ENCODE measurements at regions not wholly inside any gene's neighbourhood (a gene's known extent, or its start where the extent isn't known, plus 50 kb on each side); places are given as distances from the start of the nearest gene placed in this dataset.

GRCh38 chr4:151908734-151909497 lies 148.1 kb upstream of the GATB start:
- no peak for TF ChIP-seq CTCF (IDR thresholded peaks at IDR 0.05)
- TF ChIP-seq ZFX (IDR thresholded peaks at IDR 0.05; ENCODE audit: borderline replicate concordance): no peak
- H3K27ac ChIP-seq: peak overlapping the region; percentile 29; the same call in 1 of the 2 replicates

DNA sequence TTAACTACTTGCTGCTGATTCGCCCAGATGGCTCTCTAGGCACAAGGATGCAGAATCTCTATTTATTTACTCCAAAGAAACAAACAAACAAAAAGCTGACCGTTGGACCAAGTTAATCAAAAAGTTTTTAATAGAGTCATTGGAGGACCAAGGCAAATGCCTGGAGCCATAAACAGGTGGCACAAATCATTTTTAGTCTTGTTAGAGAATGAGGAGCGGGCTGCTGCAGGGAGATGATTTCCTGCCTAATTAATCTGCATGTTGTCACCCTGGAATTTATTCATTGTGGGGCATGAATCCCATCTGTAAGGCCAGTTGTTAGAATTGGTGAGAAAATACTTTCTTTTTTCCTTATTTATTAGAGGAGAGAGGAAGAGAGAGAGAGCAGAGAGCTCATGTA lies 147.4 kb upstream of the GATB start:
- H3K27ac ChIP-seq: peak overlapping the region; percentile 29
- TF ChIP-seq ZFX (IDR thresholded peaks at IDR 0.05; ENCODE audit: borderline replicate concordance) (no peak), CTCF (IDR thresholded peaks at IDR 0.05) (no peak)

DNA sequence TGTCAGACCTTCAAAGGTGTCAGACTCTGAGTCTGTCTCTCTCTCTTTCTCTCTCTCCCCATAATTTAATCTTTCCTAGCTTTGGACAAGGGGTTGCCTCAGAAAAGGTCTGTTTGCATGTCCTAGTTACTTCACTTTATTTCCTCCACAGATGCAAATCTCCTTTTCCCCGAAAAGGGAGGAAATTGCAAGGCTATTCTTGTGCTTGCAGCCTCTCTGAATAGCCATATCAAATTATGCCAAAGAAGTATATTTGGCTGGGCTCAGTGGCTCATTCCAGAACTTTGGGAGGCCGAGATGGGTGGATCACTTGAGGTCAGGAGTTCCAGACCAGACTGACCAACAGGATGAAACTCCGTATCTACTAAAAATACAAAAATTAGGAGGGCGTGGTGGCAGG lies 145.6 kb upstream of the GATB start:
- no peak for TF ChIP-seq ZFX (IDR thresholded peaks at IDR 0.05; ENCODE audit: borderline replicate concordance)
- TF ChIP-seq CTCF (IDR thresholded peaks at IDR 0.05): no peak
- H3K27ac ChIP-seq: no peak overlapping the region

- TF ChIP-seq CTCF (IDR thresholded peaks at IDR 0.05): no peak
- no peak for TF ChIP-seq ZFX (IDR thresholded peaks at IDR 0.05; ENCODE audit: borderline replicate concordance)
- no peak overlapping the region for H3K27ac ChIP-seq
These were observed 144.4 kb upstream of the GATB start for GRCh38 chr4:151905197-151905596.

GRCh38 chr4:151901631-151902030 lies 140.8 kb upstream of the GATB start:
- TF ChIP-seq CTCF (IDR thresholded peaks at IDR 0.05) (no peak), ZFX (IDR thresholded peaks at IDR 0.05; ENCODE audit: borderline replicate concordance) (no peak)

GRCh38 chr4:151896880-151897279 lies 136.1 kb upstream of the GATB start:
- TF ChIP-seq CTCF (IDR thresholded peaks at IDR 0.05) (no peak), ZFX (IDR thresholded peaks at IDR 0.05; ENCODE audit: borderline replicate concordance) (no peak)
- H3K27ac ChIP-seq: no peak overlapping the region

More at GRCh38 chr4:151901631-151902030, 140.8 kb upstream of the GATB start:
- H3K27ac ChIP-seq: no peak overlapping the region

DNA sequence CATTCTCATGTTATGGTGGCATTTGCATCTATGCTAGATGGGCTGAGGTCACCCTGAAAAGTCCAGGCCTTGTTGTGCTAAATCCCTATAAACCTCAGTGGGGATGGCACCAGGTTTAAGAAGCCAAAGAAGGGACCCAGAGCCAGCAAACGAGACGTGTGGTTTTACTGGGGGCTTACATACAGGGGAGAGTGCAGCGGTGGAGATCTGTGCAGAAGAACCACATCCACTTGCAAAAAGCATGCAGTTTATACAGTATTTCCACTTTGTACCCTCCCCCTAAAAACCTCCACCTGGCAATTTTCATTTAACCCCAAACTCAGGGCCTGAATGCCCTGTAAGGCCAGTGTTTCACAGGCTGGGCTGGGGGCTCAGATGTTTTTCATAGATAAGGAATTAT lies 134.9 kb upstream of the GATB start:
- H3K27ac ChIP-seq: no peak overlapping the region
- no peak for TF ChIP-seq ZFX (IDR thresholded peaks at IDR 0.05; ENCODE audit: borderline replicate concordance)

- no peak overlapping the region for H3K27ac ChIP-seq
- no peak for TF ChIP-seq ZFX (IDR thresholded peaks at IDR 0.05; ENCODE audit: borderline replicate concordance)
- no peak for TF ChIP-seq CTCF (IDR thresholded peaks at IDR 0.05)
These were observed 133.4 kb upstream of the GATB start for GRCh38 chr4:151894246-151894645.

Data from 22Rv1 (cell line).